ENCODE measurements at regions not wholly inside any gene's neighbourhood (a gene's known extent, or its start where the extent isn't known, plus 50 kb on each side); places are given as distances from the start of the nearest gene placed in this dataset.

DNA sequence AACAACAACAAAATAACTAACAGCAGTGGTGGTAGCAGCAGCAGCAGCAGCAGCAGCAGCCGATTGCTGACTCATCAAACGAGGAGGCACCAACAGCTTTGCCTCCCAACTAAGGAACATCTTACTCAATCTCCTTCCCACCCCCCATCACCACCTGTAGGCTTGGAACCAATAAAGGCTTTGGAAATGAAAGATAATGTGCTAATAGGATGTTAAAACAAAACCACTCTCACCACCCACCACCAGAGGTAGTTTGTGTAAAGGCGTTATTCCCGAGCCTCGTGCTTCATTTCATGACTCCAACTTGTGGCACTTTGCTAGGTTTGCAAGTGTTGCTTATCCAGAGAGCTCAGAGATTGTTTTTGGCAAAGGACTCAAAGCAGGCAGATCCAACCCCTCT is 346.5 kb downstream of the CD83 start:
- TF ChIP-seq, protein P1, sequence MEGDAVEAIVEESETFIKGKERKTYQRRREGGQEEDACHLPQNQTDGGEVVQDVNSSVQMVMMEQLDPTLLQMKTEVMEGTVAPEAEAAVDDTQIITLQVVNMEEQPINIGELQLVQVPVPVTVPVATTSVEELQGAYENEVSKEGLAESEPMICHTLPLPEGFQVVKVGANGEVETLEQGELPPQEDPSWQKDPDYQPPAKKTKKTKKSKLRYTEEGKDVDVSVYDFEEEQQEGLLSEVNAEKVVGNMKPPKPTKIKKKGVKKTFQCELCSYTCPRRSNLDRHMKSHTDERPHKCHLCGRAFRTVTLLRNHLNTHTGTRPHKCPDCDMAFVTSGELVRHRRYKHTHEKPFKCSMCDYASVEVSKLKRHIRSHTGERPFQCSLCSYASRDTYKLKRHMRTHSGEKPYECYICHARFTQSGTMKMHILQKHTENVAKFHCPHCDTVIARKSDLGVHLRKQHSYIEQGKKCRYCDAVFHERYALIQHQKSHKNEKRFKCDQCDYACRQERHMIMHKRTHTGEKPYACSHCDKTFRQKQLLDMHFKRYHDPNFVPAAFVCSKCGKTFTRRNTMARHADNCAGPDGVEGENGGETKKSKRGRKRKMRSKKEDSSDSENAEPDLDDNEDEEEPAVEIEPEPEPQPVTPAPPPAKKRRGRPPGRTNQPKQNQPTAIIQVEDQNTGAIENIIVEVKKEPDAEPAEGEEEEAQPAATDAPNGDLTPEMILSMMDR (IDR thresholded peaks at IDR 0.05), result no peak
- Mint-ChIP-seq H3K27ac (ENCODE audit: unreplicated experiment) (no peak overlapping the region), H3K4me3 (ENCODE audit: unreplicated experiment) (no peak overlapping the region), H3K9me3 (ENCODE audit: unreplicated experiment) (peaks cover 9% of the 10 kb centered on the region), H3K27me3 (ENCODE audit: unreplicated experiment) (peaks cover 42% of the 10 kb centered on the region), H3K36me3 (ENCODE audit: unreplicated experiment) (peaks cover 2% of the 10 kb centered on the region), H3K4me1 (ENCODE audit: unreplicated experiment) (peaks cover 4% of the 10 kb centered on the region)
- DNase-seq (ENCODE audit: extremely low spot score, unreplicated experiment), result no peak

DNA sequence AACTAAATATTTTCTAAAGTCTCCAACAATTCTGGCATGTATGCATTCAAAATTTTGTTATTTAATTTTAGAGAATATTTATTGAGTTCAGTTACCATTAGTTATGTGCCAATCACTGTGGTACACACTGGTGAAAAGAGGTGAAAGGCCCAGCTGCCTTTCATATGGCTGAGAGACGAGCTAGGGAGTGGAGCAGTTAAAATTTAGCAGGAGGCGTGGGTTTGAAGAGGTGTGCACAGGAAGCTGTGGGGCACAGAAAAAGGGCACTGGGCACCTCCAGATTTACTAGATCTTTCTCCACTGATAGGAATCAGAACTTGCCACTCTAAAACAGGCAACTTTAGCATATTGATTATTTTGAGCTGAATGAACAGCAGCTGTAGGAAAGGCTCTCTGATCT is 347.1 kb downstream of the CD83 start:
- Mint-ChIP-seq H3K4me1 (ENCODE audit: unreplicated experiment) (peaks cover 4% of the 10 kb centered on the region), H3K36me3 (ENCODE audit: unreplicated experiment) (peaks cover 2% of the 10 kb centered on the region), H3K4me3 (ENCODE audit: unreplicated experiment) (no peak overlapping the region), H3K27ac (ENCODE audit: unreplicated experiment) (no peak overlapping the region), H3K9me3 (ENCODE audit: unreplicated experiment) (peaks cover 14% of the 10 kb centered on the region), H3K27me3 (ENCODE audit: unreplicated experiment) (peaks cover 45% of the 10 kb centered on the region)
- DNase-seq (ENCODE audit: extremely low spot score, unreplicated experiment), result no peak
- TF ChIP-seq, protein P1 (IDR thresholded peaks at IDR 0.05), result no peak

DNA sequence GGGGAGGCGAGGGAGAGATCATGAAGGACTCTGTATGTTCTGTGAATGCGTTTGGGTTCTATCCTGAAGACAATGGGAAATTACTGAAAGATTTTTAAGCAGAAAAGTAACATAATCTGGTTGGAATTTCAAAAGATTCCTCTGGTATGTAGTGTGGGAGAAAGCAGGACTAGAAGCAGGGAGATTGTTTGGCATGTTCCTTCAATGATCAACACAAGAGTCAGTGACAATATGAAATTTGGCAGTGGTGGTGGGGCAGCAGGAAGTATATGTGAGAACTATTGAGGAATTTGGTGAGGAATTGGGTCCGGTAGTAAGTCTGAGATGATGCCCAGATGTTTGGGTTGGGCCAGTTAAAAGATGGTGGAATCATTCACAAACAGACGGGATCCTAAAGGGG is 348.7 kb downstream of the CD83 start:
- TF ChIP-seq, protein P1 (IDR thresholded peaks at IDR 0.05), result no peak
- peaks cover 2% of the 10 kb centered on the region for H3K36me3 Mint-ChIP-seq (ENCODE audit: unreplicated experiment)
- peaks cover 45% of the 10 kb centered on the region for H3K27me3 Mint-ChIP-seq (ENCODE audit: unreplicated experiment)
- no peak for DNase-seq (ENCODE audit: extremely low spot score, unreplicated experiment)
- peaks cover 4% of the 10 kb centered on the region for H3K4me1 Mint-ChIP-seq (ENCODE audit: unreplicated experiment)
- H3K4me3 Mint-ChIP-seq (ENCODE audit: unreplicated experiment), result no peak overlapping the region
- H3K9me3 Mint-ChIP-seq (ENCODE audit: unreplicated experiment), result peaks cover 14% of the 10 kb centered on the region
- H3K27ac Mint-ChIP-seq (ENCODE audit: unreplicated experiment), result no peak overlapping the region

DNA sequence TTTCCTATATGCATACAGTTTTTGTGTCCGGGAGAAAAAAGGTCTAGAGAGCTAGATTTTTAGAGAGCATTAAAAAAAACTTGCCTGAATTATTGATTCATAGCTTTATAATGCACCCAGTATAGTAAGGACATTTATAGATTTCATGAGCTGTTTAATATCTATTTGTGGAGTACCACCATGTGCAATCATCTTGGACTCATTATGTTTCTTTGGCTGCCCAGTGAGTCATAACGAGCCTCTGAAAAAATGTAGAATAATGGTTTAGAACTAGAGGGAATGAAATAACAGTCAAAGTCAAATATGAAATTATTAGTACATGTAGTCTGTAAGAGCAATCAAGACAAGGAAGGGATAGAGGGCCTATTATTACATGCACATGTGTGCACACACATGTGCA is 350.0 kb downstream of the CD83 start:
- H3K27me3 Mint-ChIP-seq (ENCODE audit: unreplicated experiment), result peaks cover 43% of the 10 kb centered on the region
- peaks cover 4% of the 10 kb centered on the region for H3K4me1 Mint-ChIP-seq (ENCODE audit: unreplicated experiment)
- DNase-seq (ENCODE audit: extremely low spot score, unreplicated experiment), result no peak
- no peak overlapping the region for H3K27ac Mint-ChIP-seq (ENCODE audit: unreplicated experiment)
- H3K36me3 Mint-ChIP-seq (ENCODE audit: unreplicated experiment), result peaks cover 2% of the 10 kb centered on the region
- TF ChIP-seq, protein P1 (IDR thresholded peaks at IDR 0.05), result no peak
- H3K9me3 Mint-ChIP-seq (ENCODE audit: unreplicated experiment), result peaks cover 14% of the 10 kb centered on the region
- H3K4me3 Mint-ChIP-seq (ENCODE audit: unreplicated experiment), result no peak overlapping the region

DNA sequence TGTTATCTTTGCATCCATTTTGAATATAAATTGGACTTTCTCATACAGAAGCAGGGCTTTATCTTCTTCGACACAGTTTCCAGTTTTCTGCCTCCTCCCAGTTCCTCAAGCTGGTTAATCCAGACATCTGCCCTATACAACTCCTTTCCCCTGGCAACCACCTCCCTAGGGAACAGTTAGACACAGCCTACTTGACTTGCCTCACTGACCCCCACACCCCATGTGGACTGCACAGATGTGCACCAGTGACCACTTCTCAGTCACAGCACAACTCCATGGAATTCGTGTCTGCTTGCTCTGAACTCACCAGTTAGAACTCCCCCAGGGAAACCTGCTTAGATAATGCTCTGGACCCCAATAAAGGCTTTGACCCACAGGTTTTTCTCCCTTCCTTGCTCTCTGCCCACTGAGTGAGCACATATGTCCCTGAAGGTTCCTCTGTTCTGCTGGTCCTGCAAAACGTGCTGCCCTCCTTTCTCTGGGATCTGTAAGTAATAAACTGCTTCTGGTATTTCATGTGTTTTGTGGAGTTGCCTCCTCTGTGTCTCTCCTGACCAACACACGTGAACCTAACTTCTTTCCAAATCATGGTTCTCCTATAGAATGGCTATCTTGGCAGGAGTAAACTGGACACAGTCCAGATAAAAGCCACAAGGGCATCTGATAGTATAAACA is 351.2 kb downstream of the CD83 start:
- Mint-ChIP-seq H3K4me1 (ENCODE audit: unreplicated experiment) (peaks cover 10% of the 10 kb centered on the region), H3K27me3 (ENCODE audit: unreplicated experiment) (peaks cover 39% of the 10 kb centered on the region), H3K9me3 (ENCODE audit: unreplicated experiment) (peaks cover 14% of the 10 kb centered on the region), H3K27ac (ENCODE audit: unreplicated experiment) (no peak overlapping the region), H3K36me3 (ENCODE audit: unreplicated experiment) (peaks cover 2% of the 10 kb centered on the region), H3K4me3 (ENCODE audit: unreplicated experiment) (no peak overlapping the region)
- DNase-seq (ENCODE audit: extremely low spot score, unreplicated experiment), result no peak
- TF ChIP-seq, protein P1 (IDR thresholded peaks at IDR 0.05), result no peak

All from osteocyte (in vitro differentiated cells).